Left colon (tissue), 2 donors: ENCODE measurements at regions not wholly inside any gene's neighbourhood (a gene's known extent, or its start where the extent isn't known, plus 50 kb on each side); places are given as distances from the start of the nearest gene placed in this dataset.
"Not testable (repeated sequence)": the region's sequence is repeated elsewhere in the genome, so short reads cannot be mapped to it uniquely, and the experiment has no call there.

ENCODE experiments used
- ATAC-seq: fragments of 200-7000 bp; cut with Tn5 transposase; one replicate; pipeline ENCODE4 v1.9.1; 2020; ENCODE audit warnings: mild to moderate bottlenecking, moderate library complexity
- DNase-seq, 2 donors: peaks; one replicate each; pipeline ENCODE4 v3.0.0-alpha.2; 2020
- intact Hi-C, 2 donors: fragments of 100-400 bp; cut with DNase I in 1 of 2; cut with micrococcal nuclease in 1 of 2; formaldehyde crosslinking; loops; one replicate each; pipeline versions ENCODE4 v1.11.2 to v1.14.0; 2022; cut with DNase I, micrococcal nuclease
- donor health status: DM: no; HTN: no; CAD: no.
- donor health status: DM: yes; HTN: yes; CAD: no.

- DNase-seq (no peak), ATAC-seq (no peak)
- intact Hi-C loops = no loop called here
These were observed 193.8 kb upstream of the MMADHC start for GRCh38 chr2:149781263-149781808.

GRCh38 chr2:149773006-149773405 is 185.4 kb upstream of the MMADHC start:
- intact Hi-C loops = no loop called here
- DNase-seq = no peak
- no peak for ATAC-seq

- no peak for ATAC-seq
- intact Hi-C loops = no loop called here
These were observed 180.8 kb upstream of the MMADHC start for GRCh38 chr2:149768320-149768799.

GRCh38 chr2:149767516-149767974 is 180.0 kb upstream of the MMADHC start:
- intact Hi-C loops = no loop called here
- no peak for DNase-seq
- ATAC-seq = no peak

More at GRCh38 chr2:149768320-149768799, 180.8 kb upstream of the MMADHC start:
- no peak for DNase-seq

GRCh38 chr2:149766339-149766738 is 178.8 kb upstream of the MMADHC start:
- intact Hi-C loops = no loop called here
- DNase-seq (no peak), ATAC-seq (no peak)

- ATAC-seq (peak; percentile 66), DNase-seq (no peak)
- intact Hi-C loops = no loop called here
These were observed 178.1 kb upstream of the MMADHC start for GRCh38 chr2:149765636-149766035.

- DNase-seq = no peak
- ATAC-seq = no peak
- intact Hi-C loops = no loop called here
These were observed 177.4 kb upstream of the MMADHC start for GRCh38 chr2:149765003-149765402.

GRCh38 chr2:149763358-149763757 is 175.8 kb upstream of the MMADHC start:
- intact Hi-C loops = no loop called here
- DNase-seq (no peak), ATAC-seq (no peak)

- no peak for ATAC-seq
- no peak for DNase-seq
- intact Hi-C loops = no loop called here
These were observed 174.0 kb upstream of the MMADHC start for GRCh38 chr2:149761611-149762010.

GRCh38 chr2:149759382-149759781 is 171.8 kb upstream of the MMADHC start:
- ATAC-seq, DNase-seq, intact Hi-C loops: not testable (repeated sequence)

- intact Hi-C loops, ATAC-seq, DNase-seq: not testable (repeated sequence)
These were observed 167.1 kb upstream of the MMADHC start for GRCh38 chr2:149754722-149755121.

GRCh38 chr2:149747456-149747855 is 159.9 kb upstream of the MMADHC start:
- intact Hi-C loops = no loop called here
- DNase-seq (no peak), ATAC-seq (no peak)

- ATAC-seq (no peak), DNase-seq (no peak)
These were observed 158.0 kb upstream of the MMADHC start for GRCh38 chr2:149745396-149746230.

GRCh38 chr2:149744865-149745264 is 157.3 kb upstream of the MMADHC start:
- intact Hi-C loops = no loop called here

More at GRCh38 chr2:149745396-149746230, 158.0 kb upstream of the MMADHC start:
- intact Hi-C loops = no loop called here

GRCh38 chr2:149743842-149744448 is 156.4 kb upstream of the MMADHC start:
- intact Hi-C loops = no loop called here
- ATAC-seq = no peak
- no peak for DNase-seq

More at GRCh38 chr2:149744865-149745264, 157.3 kb upstream of the MMADHC start:
- DNase-seq = no peak
- no peak for ATAC-seq

- intact Hi-C loops = no loop called here
- ATAC-seq (no peak), DNase-seq (no peak)
These were observed 154.1 kb upstream of the MMADHC start for GRCh38 chr2:149741646-149742045.

GRCh38 chr2:149740490-149740889 is 152.9 kb upstream of the MMADHC start:
- intact Hi-C loops = no loop called here
- DNase-seq = no peak
- no peak for ATAC-seq

GRCh38 chr2:149739883-149740265 is 152.3 kb upstream of the MMADHC start:
- intact Hi-C loops = no loop called here
- no peak for DNase-seq
- ATAC-seq = no peak

GRCh38 chr2:149739171-149739882 is 151.8 kb upstream of the MMADHC start:
- no peak for DNase-seq
- no peak for ATAC-seq
- intact Hi-C loops = no loop called here
